GM06990 (cell line): ENCODE measurements at regions not wholly inside any gene's neighbourhood (a gene's known extent, or its start where the extent isn't known, plus 50 kb on each side); places are given as distances from the start of the nearest gene placed in this dataset.

Source experiments
- DNase-seq: peaks from one replicate; pipeline ENCODE4 v3.0.0-alpha.2; 2011; ENCODE audit not compliant: insufficient read length; ENCODE audit errors: extremely low read depth
- H3K27me3 ChIP-seq: replicated peaks from 2 replicates; pipeline ENCODE4 v1.6.0; 2011; ENCODE audit warnings: low read length; ENCODE audit not compliant: control insufficient read depth, insufficient read depth
- H3K36me3 ChIP-seq: 2 replicates; pipeline ENCODE4 v1.5.1; 2011; ENCODE audit warnings: low read length; ENCODE audit not compliant: control insufficient read depth, insufficient read depth
- H3K4me3 ChIP-seq: replicated peaks from 2 replicates; pipeline ENCODE4 v1.5.1; 2011; ENCODE audit warnings: low read depth, mild to moderate bottlenecking, control low read depth, low read length
- CTCF ChIP-seq: IDR thresholded peaks from 2 replicates; pipeline ENCODE4 v1.5.1; 2011; ENCODE audit warnings: low read length, control low read depth, mild to moderate bottlenecking, inconsistent platforms; ENCODE audit not compliant: insufficient read depth, poor library complexity, severe bottlenecking

GRCh38 chr4:136311774-136312173 lies 1220.5 kb downstream of the PCDH18 start:
- Histone ChIP-seq H3K27me3 (no peaks in the 10 kb centered on the region), H3K4me3 (no peak overlapping the region), H3K36me3 (no peaks in the 10 kb centered on the region)
- TF ChIP-seq CTCF, result no peak
- no peak for DNase-seq

- Histone ChIP-seq H3K36me3 (no peaks in the 10 kb centered on the region), H3K27me3 (no peaks in the 10 kb centered on the region), H3K4me3 (no peak overlapping the region)
- no peak for DNase-seq
- no peak for TF ChIP-seq CTCF
Measured at GRCh38 chr4:136307765-136308164, 1224.5 kb downstream of the PCDH18 start.

GRCh38 chr4:136306361-136306760 lies 1225.9 kb downstream of the PCDH18 start:
- H3K36me3 ChIP-seq, result no peaks in the 10 kb centered on the region
- no peak for DNase-seq
- H3K4me3 ChIP-seq, result no peak overlapping the region
- no peak for TF ChIP-seq CTCF
- no peaks in the 10 kb centered on the region for H3K27me3 ChIP-seq

GRCh38 chr4:136302566-136302965 lies 1229.7 kb downstream of the PCDH18 start:
- Histone ChIP-seq H3K27me3 (no peaks in the 10 kb centered on the region), H3K36me3 (no peaks in the 10 kb centered on the region), H3K4me3 (no peak overlapping the region)
- DNase-seq, result no peak
- no peak for TF ChIP-seq CTCF

- TF ChIP-seq CTCF, result no peak
Measured at GRCh38 chr4:136301749-136302495, 1230.4 kb downstream of the PCDH18 start.

GRCh38 chr4:136283977-136284376 lies 1248.3 kb downstream of the PCDH18 start:
- DNase-seq, result no peak
- H3K36me3 ChIP-seq, result no peaks in the 10 kb centered on the region
- TF ChIP-seq CTCF, result no peak
- H3K27me3 ChIP-seq, result no peaks in the 10 kb centered on the region
- no peak overlapping the region for H3K4me3 ChIP-seq

More at GRCh38 chr4:136301749-136302495, 1230.4 kb downstream of the PCDH18 start:
- Histone ChIP-seq H3K36me3 (no peaks in the 10 kb centered on the region), H3K27me3 (no peaks in the 10 kb centered on the region), H3K4me3 (no peak overlapping the region)
- DNase-seq, result no peak
